Neural progenitor cell (in vitro differentiated cells): ENCODE measurements at regions not wholly inside any gene's neighbourhood (a gene's known extent, or its start where the extent isn't known, plus 50 kb on each side); places are given as distances from the start of the nearest gene placed in this dataset.

ENCODE experiments used
- CTCF ChIP-seq: fragments of 200-600 bp; sonication (generic); IDR thresholded peaks from 2 replicates; pipeline ENCODE4 v1.5.1; 2017; ENCODE audit warnings: antibody characterized with exemption, mild to moderate bottlenecking
- EZH2 ChIP-seq: fragments of 200-600 bp; sonication (generic); IDR thresholded peaks from 2 replicates; pipeline ENCODE4 v1.6.1; 2017; ENCODE audit warnings: antibody characterized with exemption, mild to moderate bottlenecking, moderate library complexity

GRCh38 chr3:168396861-168397260, 301.1 kb upstream of the GOLIM4 start:
- TF ChIP-seq CTCF (no peak), EZH2 (no peak)
